ENCODE measurements at regions not wholly inside any gene's neighbourhood (a gene's known extent, or its start where the extent isn't known, plus 50 kb on each side); places are given as distances from the start of the nearest gene placed in this dataset.
A peak's percentile ranks its signal among the peaks of the same experiment; 100 is the strongest.

DNA sequence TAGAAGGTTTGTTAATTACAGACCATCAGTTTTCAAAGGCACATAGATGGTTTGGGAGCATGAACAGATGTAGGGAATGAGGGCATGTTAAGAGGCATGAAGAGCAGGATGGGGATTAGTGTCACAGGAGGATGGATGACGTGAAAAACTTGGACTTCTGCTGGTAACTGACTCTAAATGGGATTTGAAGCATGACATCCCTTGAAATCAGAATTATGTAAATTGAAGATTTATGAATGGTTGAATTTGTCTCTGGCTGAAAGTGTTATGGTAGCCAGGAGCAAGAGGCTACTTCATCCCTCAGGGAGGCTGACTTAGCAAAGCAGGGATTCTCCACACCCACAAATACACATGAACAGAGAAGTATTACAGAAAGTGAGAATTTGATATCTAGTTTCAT lies 454.6 kb downstream of the MAGEB5 start:
- Mint-ChIP-seq H3K4me3 (no peak overlapping the region), H3K9me3 (ENCODE audit: low read depth) (peaks cover 3% of the 10 kb centered on the region), H3K4me1 (no peaks in the 10 kb centered on the region), H3K27me3 (no peaks in the 10 kb centered on the region), H3K27ac (no peak overlapping the region), H3K36me3 (ENCODE audit: low read depth) (no peaks in the 10 kb centered on the region)
- no peak for ATAC-seq
- no peak for DNase-seq
- intact Hi-C loops (cut with DNase I, micrococcal nuclease), result no loop called here
- ChIA-PET POLR2A (no interaction called here), CTCF (no interaction called here)

DNA sequence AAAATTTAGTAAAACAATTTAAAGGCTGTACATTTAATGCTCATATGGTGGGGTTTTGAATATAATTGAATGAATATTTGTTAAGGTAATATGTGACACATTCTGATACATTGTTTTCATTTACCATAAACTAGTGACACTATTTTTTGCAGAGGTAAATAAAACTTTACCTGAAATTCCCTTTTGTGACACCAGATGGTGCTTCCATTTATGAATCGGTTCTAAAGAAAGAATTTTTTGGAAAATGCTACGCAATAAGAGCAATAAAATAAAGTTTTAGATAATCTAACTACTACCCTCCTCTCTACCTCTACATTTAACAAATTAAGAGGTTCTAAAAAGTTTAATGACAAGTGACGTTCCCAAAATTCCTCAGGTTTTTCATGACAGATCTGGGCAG lies 448.9 kb downstream of the MAGEB5 start:
- Mint-ChIP-seq H3K4me3 (no peak overlapping the region), H3K27me3 (no peaks in the 10 kb centered on the region), H3K27ac (no peak overlapping the region), H3K4me1 (no peaks in the 10 kb centered on the region), H3K9me3 (ENCODE audit: low read depth) (peaks cover 2% of the 10 kb centered on the region), H3K36me3 (ENCODE audit: low read depth) (no peaks in the 10 kb centered on the region)
- DNase-seq (no peak), ATAC-seq (no peak)
- intact Hi-C loops (cut with DNase I, micrococcal nuclease), result no loop called here
- CTCF ChIA-PET, result no interaction called here
- POLR2A ChIA-PET, result no interaction called here

DNA sequence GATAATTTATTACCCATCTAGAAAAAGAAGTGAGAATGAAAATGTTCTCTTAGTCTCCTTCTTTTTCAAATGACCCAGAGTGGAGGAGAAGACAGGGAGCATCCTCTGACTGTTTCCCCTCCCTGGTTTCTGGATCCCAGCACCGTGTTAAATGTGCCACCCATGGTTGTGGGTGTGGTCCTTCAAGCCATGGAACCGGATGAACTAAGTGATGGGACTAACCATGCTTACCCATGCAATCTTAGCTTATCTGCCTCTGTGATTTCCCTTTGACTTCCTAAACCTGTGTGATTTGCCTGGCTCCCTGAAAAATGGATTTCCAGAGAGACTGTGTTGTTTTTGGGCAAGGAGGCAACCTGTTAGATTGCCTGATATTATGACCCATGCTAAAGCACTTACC lies 437.1 kb downstream of the MAGEB5 start:
- no peak for DNase-seq
- POLR2A ChIA-PET, result no interaction called here
- no peak overlapping the region for H3K27ac Mint-ChIP-seq
- no peak for ATAC-seq
- peaks cover 4% of the 10 kb centered on the region for H3K9me3 Mint-ChIP-seq (ENCODE audit: low read depth)
- H3K27me3 Mint-ChIP-seq, result no peaks in the 10 kb centered on the region
- intact Hi-C loops (cut with DNase I, micrococcal nuclease), result loop anchor here in 1 of 2 experiments (1.0 to 2.0 kb wide), 2 partner anchors 533 to 684 kb away; no protein-coding TSS in a partner anchor
- no peaks in the 10 kb centered on the region for H3K4me1 Mint-ChIP-seq
- CTCF ChIA-PET, result no interaction called here
- H3K36me3 Mint-ChIP-seq (ENCODE audit: low read depth), result no peaks in the 10 kb centered on the region
- no peak overlapping the region for H3K4me3 Mint-ChIP-seq

DNA sequence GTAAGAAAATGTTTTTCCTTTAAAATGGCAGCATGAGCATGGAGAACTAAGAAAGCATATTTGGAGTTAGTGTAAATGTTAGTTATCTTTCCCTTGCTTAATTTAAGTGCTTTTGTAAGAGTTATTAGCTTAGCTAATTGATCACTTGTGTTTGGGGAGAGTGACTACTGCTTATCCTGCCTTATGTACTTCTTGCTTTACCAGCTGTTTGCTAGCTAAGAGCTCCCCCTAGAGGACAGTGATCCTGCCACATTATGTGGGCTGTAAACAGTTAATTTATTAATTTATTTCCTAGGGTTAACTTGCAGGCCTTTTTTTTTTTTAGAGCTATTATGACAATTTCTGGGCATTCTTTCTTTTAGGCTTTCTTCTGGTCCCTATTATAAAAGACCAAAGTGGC lies 435.8 kb downstream of the MAGEB5 start:
- no peaks in the 10 kb centered on the region for H3K36me3 Mint-ChIP-seq (ENCODE audit: low read depth)
- no peak for ATAC-seq
- POLR2A ChIA-PET, result no interaction called here
- H3K27me3 Mint-ChIP-seq, result no peaks in the 10 kb centered on the region
- CTCF ChIA-PET, result interaction anchor here (0.6 kb wide), 1 partner anchor 17 kb away, joined by 4 read pairs; no protein-coding TSS in a partner anchor
- DNase-seq, result peak; percentile 3
- intact Hi-C loops (cut with DNase I, micrococcal nuclease), result loop anchor here in 1 of 2 experiments (2.0 kb wide), 1 partner anchor 685 kb away; no protein-coding TSS in a partner anchor
- no peak overlapping the region for H3K4me3 Mint-ChIP-seq
- H3K27ac Mint-ChIP-seq, result no peak overlapping the region
- H3K4me1 Mint-ChIP-seq, result no peaks in the 10 kb centered on the region
- peaks cover 4% of the 10 kb centered on the region for H3K9me3 Mint-ChIP-seq (ENCODE audit: low read depth)

DNA sequence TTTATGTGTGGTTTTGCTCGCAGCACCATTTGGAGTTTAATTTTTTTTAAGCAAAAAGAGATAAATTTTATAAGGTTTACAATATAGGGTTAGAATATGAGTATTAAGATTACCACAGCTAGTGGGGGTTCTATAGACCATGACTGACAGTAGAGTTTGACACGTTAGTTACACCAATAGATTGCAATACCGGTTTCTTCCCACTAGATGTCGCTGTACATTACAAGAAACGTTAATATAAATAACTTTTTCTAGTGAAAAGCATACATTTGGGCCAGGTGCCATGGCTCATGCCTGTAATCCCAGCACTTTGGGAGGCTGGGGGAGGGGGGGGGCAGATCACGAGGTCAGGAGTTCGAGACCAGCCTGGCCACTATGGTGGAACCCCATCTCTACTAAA lies 433.6 kb downstream of the MAGEB5 start:
- Mint-ChIP-seq H3K4me1 (no peaks in the 10 kb centered on the region), H3K27me3 (no peaks in the 10 kb centered on the region), H3K36me3 (ENCODE audit: low read depth) (no peaks in the 10 kb centered on the region), H3K9me3 (ENCODE audit: low read depth) (peaks cover 4% of the 10 kb centered on the region), H3K27ac (no peak overlapping the region), H3K4me3 (no peak overlapping the region)
- no peak for DNase-seq
- POLR2A ChIA-PET, result no interaction called here
- CTCF ChIA-PET, result no interaction called here
- intact Hi-C loops (cut with DNase I, micrococcal nuclease), result loop anchor here in 1 of 2 experiments (10.0 kb wide), 1 partner anchor 535 kb away; no protein-coding TSS in a partner anchor
- no peak for ATAC-seq

DNA sequence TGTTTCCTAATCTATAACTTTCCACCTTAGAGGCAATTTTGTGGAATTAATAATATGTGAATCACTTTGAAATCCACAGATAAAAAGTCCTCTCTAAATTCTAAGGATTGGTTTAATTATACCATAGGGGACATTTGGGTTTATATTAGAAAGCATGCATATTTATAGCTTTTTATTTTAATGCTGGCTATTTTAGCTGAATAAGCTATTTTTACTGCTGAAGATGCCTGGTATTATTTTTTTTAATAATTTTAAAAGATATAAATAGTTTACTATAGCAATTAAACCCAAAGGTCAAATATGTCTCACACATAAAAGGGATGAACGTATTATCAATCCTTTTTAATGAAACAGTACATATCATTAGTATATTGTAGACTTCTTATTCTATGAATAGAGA lies 415.4 kb downstream of the MAGEB5 start:
- H3K4me3 Mint-ChIP-seq, result no peak overlapping the region
- DNase-seq, result no peak
- ATAC-seq, result no peak
- intact Hi-C loops (cut with DNase I, micrococcal nuclease), result no loop called here
- H3K36me3 Mint-ChIP-seq (ENCODE audit: low read depth), result no peaks in the 10 kb centered on the region
- H3K27ac Mint-ChIP-seq, result no peak overlapping the region
- no peaks in the 10 kb centered on the region for H3K27me3 Mint-ChIP-seq
- ChIA-PET CTCF (no interaction called here), POLR2A (no interaction called here)
- no peaks in the 10 kb centered on the region for H3K4me1 Mint-ChIP-seq
- H3K9me3 Mint-ChIP-seq (ENCODE audit: low read depth), result no peaks in the 10 kb centered on the region

DNA sequence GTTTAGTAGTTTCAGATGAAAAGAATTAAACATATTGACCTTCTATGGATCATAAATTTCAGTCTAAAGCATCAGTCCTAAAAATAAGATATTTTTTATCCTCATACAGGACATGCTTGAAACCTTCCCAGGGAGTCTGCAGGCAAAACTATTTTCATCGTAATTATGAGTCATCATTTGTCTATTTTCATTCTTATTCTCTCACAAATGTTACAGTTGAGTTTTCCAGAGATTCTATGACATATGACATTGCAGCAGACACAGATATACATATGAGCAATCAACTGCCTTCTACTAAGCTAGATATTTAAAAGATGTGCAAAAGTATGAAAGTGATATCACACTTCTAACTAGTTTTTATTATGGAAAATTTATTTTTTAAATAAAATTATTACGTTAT lies 398.0 kb downstream of the MAGEB5 start:
- Mint-ChIP-seq H3K4me3 (no peak overlapping the region), H3K27me3 (no peaks in the 10 kb centered on the region), H3K9me3 (ENCODE audit: low read depth) (peaks cover 2% of the 10 kb centered on the region), H3K36me3 (ENCODE audit: low read depth) (no peaks in the 10 kb centered on the region), H3K27ac (no peak overlapping the region), H3K4me1 (no peaks in the 10 kb centered on the region)
- intact Hi-C loops (cut with DNase I, micrococcal nuclease), result no loop called here
- DNase-seq, result no peak
- ATAC-seq, result no peak
- ChIA-PET POLR2A (no interaction called here), CTCF (no interaction called here)

DNA sequence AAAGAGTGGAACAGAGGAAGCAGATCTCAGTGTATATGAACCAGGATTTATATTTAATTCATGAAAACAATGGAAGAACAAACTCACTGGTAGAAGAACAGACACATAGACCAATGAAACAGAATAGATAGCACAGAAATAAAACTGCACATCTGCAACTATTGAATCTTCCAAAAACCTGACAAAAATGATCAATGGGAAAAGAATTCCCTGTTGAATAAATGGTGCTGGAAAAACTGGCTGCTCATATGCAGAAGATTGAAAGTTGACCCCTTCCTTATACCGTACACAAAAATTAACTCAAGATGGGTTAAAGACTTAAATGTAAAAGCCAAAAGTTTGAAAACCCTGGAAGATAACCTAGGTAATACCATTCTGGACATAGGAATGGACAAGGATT lies 391.0 kb downstream of the MAGEB5 start:
- DNase-seq, result no peak
- H3K36me3 Mint-ChIP-seq (ENCODE audit: low read depth), result no peaks in the 10 kb centered on the region
- CTCF ChIA-PET, result no interaction called here
- H3K9me3 Mint-ChIP-seq (ENCODE audit: low read depth), result no peaks in the 10 kb centered on the region
- no peak overlapping the region for H3K27ac Mint-ChIP-seq
- no peaks in the 10 kb centered on the region for H3K27me3 Mint-ChIP-seq
- no peaks in the 10 kb centered on the region for H3K4me1 Mint-ChIP-seq
- H3K4me3 Mint-ChIP-seq, result no peak overlapping the region
- POLR2A ChIA-PET, result no interaction called here
- no peak for ATAC-seq
- intact Hi-C loops (cut with DNase I, micrococcal nuclease), result no loop called here

DNA sequence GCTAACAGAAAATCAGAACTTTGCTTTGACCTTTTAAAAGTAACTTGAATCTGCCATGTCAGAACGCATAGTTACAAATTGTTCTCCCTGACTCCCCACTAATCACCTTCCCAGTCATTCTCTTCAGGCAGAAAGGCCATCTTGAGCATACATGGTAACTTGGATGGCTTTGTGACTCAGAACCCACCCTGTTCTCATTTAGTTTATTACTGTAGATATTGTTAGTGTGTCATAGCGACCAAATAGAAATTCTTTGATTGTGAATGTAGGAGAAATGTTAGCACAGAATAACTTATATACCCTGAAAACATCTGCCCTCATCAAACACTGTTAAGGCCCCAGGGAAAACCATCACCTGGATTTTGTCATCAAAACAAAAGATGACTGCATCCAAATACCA lies 382.0 kb downstream of the MAGEB5 start:
- ATAC-seq (no peak), DNase-seq (no peak)
- CTCF ChIA-PET, result no interaction called here
- POLR2A ChIA-PET, result no interaction called here
- H3K27ac Mint-ChIP-seq, result no peak overlapping the region
- H3K4me3 Mint-ChIP-seq, result no peak overlapping the region
- no peaks in the 10 kb centered on the region for H3K9me3 Mint-ChIP-seq (ENCODE audit: low read depth)
- H3K27me3 Mint-ChIP-seq, result no peaks in the 10 kb centered on the region
- no peaks in the 10 kb centered on the region for H3K36me3 Mint-ChIP-seq (ENCODE audit: low read depth)
- no peaks in the 10 kb centered on the region for H3K4me1 Mint-ChIP-seq
- intact Hi-C loops (cut with DNase I, micrococcal nuclease), result no loop called here

DNA sequence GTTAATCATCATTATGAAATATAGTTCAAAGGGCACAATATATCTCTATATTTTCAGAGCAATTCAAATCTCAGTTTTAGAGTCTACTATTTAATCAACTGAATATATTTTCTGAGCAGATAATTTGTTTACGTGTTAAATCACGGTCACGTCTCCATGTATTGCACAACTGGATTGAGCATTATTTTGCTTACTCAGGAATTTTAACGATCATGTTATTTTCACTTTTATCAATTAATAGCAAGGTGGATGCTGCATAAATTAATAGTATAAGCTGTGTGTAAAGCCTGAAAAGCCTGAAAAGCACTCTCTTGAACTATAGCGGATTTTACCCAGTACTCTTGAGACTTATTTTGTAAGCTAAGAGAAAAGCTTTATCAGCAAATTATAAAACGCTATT lies 374.9 kb downstream of the MAGEB5 start:
- H3K4me1 Mint-ChIP-seq, result no peaks in the 10 kb centered on the region
- no peak overlapping the region for H3K4me3 Mint-ChIP-seq
- no peak for ATAC-seq
- ChIA-PET POLR2A (no interaction called here), CTCF (no interaction called here)
- no peak for DNase-seq
- intact Hi-C loops (cut with DNase I, micrococcal nuclease), result no loop called here
- H3K9me3 Mint-ChIP-seq (ENCODE audit: low read depth), result no peaks in the 10 kb centered on the region
- H3K27ac Mint-ChIP-seq, result no peak overlapping the region
- no peaks in the 10 kb centered on the region for H3K36me3 Mint-ChIP-seq (ENCODE audit: low read depth)
- no peaks in the 10 kb centered on the region for H3K27me3 Mint-ChIP-seq

DNA sequence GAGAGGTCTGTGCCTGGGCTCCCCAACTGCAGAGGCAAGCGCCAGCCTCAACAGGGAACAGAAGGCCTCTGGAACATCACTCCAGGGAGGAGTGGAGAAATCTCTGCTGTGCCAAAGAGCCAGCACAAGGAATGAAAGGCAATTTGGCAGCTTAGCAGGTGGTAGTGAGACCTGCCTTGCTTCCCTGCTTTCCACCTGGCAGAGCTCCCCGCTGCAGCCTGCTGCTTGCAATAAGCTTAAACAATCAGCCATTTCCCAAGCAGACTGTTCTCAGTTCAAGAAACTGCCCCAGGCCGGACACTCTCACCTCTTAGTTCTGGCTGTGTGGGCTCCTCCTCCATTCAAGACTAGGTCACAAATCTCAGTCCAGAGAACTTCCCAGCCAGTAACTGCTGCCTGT lies 370.6 kb downstream of the MAGEB5 start:
- intact Hi-C loops (cut with DNase I, micrococcal nuclease), result no loop called here
- DNase-seq (no peak), ATAC-seq (no peak)
- CTCF ChIA-PET, result no interaction called here
- no peak overlapping the region for H3K4me3 Mint-ChIP-seq
- no peaks in the 10 kb centered on the region for H3K4me1 Mint-ChIP-seq
- POLR2A ChIA-PET, result no interaction called here
- H3K36me3 Mint-ChIP-seq (ENCODE audit: low read depth), result no peaks in the 10 kb centered on the region
- H3K27ac Mint-ChIP-seq, result no peak overlapping the region
- H3K9me3 Mint-ChIP-seq (ENCODE audit: low read depth), result no peaks in the 10 kb centered on the region
- H3K27me3 Mint-ChIP-seq, result no peaks in the 10 kb centered on the region

DNA sequence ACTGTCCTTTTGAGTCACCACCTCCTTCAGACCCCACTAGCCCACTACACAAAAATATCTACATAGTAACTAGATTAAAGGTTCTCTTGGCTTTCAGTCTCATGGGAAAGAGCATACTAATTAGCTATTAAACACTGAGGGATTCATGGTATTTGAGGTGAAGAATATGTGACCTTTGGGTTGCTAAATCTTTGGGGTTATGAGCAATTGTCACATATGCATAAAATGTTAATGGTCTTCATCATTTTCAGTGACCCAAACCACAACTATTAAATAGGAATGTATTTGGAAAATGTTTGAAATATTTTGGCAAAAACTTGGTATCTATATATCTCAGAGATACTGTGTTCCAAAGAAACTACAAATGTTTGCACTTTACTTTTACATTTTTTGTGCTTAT lies 365.1 kb downstream of the MAGEB5 start:
- intact Hi-C loops (cut with DNase I, micrococcal nuclease), result no loop called here
- no peak overlapping the region for H3K4me3 Mint-ChIP-seq
- POLR2A ChIA-PET, result no interaction called here
- H3K27ac Mint-ChIP-seq, result no peak overlapping the region
- H3K9me3 Mint-ChIP-seq (ENCODE audit: low read depth), result peaks cover 4% of the 10 kb centered on the region
- no peak for ATAC-seq
- DNase-seq, result no peak
- no peaks in the 10 kb centered on the region for H3K27me3 Mint-ChIP-seq
- no peaks in the 10 kb centered on the region for H3K36me3 Mint-ChIP-seq (ENCODE audit: low read depth)
- no peaks in the 10 kb centered on the region for H3K4me1 Mint-ChIP-seq
- CTCF ChIA-PET, result no interaction called here

DNA sequence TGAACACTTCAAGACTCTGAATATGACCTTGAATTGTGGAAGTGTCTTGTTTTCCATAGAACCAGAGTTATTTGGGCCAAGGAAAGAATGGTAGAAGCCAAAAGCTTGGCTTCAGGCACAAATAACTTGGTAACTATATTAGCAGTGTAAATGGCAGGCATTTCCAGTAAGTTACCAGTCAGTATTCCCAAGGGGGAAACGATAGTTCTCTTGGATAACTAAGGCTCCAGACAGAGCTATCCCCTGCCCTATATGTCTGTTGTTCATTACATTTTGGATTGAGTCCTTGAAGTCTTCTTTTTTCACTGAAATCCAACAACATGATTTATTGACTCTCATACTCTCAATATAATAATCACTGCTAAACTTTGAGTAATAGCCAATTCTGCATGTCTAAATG lies 364.1 kb downstream of the MAGEB5 start:
- intact Hi-C loops (cut with DNase I, micrococcal nuclease), result no loop called here
- no peaks in the 10 kb centered on the region for H3K27me3 Mint-ChIP-seq
- DNase-seq, result no peak
- H3K27ac Mint-ChIP-seq, result no peak overlapping the region
- no peak overlapping the region for H3K4me3 Mint-ChIP-seq
- ATAC-seq, result no peak
- POLR2A ChIA-PET, result no interaction called here
- H3K36me3 Mint-ChIP-seq (ENCODE audit: low read depth), result no peaks in the 10 kb centered on the region
- CTCF ChIA-PET, result no interaction called here
- no peaks in the 10 kb centered on the region for H3K4me1 Mint-ChIP-seq
- peaks cover 4% of the 10 kb centered on the region for H3K9me3 Mint-ChIP-seq (ENCODE audit: low read depth)

Data from activated CD4-positive, alpha-beta T cell treated with anti-CD3 and anti-CD28 coated beads for 36 hours (primary cell).